Keratinocyte (primary cell): ENCODE measurements at regions not wholly inside any gene's neighbourhood (a gene's known extent, or its start where the extent isn't known, plus 50 kb on each side); places are given as distances from the start of the nearest gene placed in this dataset.

ENCODE experiments used
- EZH2 ChIP-seq: IDR thresholded peaks from one replicate; pipeline ENCODE4 v1.6.1; 2012; ENCODE audit warnings: inconsistent platforms, mild to moderate bottlenecking, low read length, moderate library complexity
- TF ChIP-seq, protein P1 (sequence below), 3 experiments: IDR thresholded peaks in 1 of 3; conservative IDR thresholded peaks in 1 of 3; optimal IDR thresholded peaks in 1 of 3; 2 replicates in 2 of 3; 3 replicates in 1 of 3; pipeline versions ENCODE3 to v1.5.1; 2011; ENCODE audit warnings: low read length in 3 of 3, mild to moderate bottlenecking in 3 of 3, moderate library complexity in 2 of 3, control low read depth in 1 of 3, inconsistent platforms in 1 of 3; ENCODE audit not compliant: insufficient read depth in 2 of 3; ENCODE audit errors: extremely low read depth in 1 of 3

DNA sequence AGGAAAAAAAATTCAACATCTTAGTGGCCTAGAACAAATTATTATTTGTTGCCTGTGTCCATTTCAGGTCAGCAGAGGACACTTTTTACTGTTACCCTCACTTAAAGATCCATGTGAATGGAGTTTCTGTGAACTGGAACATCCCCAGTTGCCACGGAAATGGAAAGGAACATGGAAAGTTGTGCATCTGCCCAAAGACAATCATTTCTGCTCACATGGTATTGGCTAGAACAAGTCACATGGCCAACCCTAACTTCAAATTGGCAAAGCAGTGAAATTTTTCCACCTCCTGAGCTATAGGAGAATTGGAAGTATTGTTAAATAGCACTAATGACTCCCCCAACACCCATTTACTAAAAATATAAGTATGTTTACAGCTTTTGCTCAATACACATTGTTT lies 71.2 kb upstream of the CCBE1 start:
- TF ChIP-seq, protein P1, sequence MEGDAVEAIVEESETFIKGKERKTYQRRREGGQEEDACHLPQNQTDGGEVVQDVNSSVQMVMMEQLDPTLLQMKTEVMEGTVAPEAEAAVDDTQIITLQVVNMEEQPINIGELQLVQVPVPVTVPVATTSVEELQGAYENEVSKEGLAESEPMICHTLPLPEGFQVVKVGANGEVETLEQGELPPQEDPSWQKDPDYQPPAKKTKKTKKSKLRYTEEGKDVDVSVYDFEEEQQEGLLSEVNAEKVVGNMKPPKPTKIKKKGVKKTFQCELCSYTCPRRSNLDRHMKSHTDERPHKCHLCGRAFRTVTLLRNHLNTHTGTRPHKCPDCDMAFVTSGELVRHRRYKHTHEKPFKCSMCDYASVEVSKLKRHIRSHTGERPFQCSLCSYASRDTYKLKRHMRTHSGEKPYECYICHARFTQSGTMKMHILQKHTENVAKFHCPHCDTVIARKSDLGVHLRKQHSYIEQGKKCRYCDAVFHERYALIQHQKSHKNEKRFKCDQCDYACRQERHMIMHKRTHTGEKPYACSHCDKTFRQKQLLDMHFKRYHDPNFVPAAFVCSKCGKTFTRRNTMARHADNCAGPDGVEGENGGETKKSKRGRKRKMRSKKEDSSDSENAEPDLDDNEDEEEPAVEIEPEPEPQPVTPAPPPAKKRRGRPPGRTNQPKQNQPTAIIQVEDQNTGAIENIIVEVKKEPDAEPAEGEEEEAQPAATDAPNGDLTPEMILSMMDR (optimal IDR thresholded peaks at IDR 0.05 in 1 of 3, IDR thresholded peaks at IDR 0.05 in 1 of 3, conservative IDR thresholded peaks at IDR 0.05 in 1 of 3; ENCODE audit: extremely low read depth in 1 of 3, insufficient read depth in 2 of 3, low read length in 3 of 3), result no peak
- no peak for TF ChIP-seq EZH2
